NCI-H1694 (cell line): ENCODE measurements at regions not wholly inside any gene's neighbourhood (a gene's known extent, or its start where the extent isn't known, plus 50 kb on each side); places are given as distances from the start of the nearest gene placed in this dataset.
A peak's percentile ranks its signal among the peaks of the same experiment; 100 is the strongest.
"Not testable (repeated sequence)": the region's sequence is repeated elsewhere in the genome, so short reads cannot be mapped to it uniquely, and the experiment has no call there.

Experiments used
- DNase-seq: peaks from one replicate; lab custom pipeline; 2025; lab: John Stamatoyannopoulos, UW

- no peak for DNase-seq
These were observed 79.5 kb downstream of the FAM161A start for GRCh38 chr2:61774351-61774750.

- DNase-seq, result no peak
These were observed 81.7 kb downstream of the FAM161A start for GRCh38 chr2:61771904-61772845.

DNA sequence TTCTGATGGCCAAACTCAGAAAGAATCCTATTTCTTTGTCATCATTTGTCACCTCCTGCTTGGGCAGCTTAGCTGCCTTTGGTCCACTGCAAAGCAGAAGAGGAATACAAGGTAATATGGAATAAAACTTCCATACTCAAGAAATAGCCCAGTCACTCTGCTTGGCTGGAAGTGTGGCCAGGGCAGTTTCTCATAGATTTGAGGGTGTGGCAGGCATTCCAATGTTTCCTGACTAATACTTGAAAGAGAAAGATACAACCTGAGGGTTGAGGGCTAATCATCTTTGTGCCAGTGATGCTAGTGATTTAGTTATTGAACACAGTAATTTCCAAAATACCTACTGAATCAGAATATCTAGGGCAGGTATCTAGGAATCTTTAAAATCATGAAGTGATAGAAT, 83.1 kb downstream of the FAM161A start:
- no peak for DNase-seq

DNA sequence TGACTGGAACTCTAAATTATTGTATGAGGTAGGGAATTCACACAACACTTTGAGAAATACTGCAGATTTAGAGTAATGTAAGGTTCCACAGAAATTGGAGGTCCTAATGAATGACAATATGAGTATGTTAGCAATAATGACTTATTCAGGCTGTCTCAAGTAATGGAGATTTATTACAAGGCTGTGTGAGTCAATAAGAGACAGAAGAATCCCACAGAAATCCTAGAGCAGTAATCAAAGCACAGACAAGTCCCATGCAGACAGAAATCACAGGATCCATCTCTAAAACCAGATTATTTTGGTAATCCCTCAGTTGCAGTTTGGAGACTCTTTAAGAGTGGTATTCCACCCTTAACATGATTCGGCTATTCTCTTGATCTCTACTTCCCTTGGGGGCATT, 83.6 kb downstream of the FAM161A start:
- DNase-seq, result no peak

- no peak for DNase-seq
These were observed 84.7 kb downstream of the FAM161A start for GRCh38 chr2:61769093-61769675.

DNA sequence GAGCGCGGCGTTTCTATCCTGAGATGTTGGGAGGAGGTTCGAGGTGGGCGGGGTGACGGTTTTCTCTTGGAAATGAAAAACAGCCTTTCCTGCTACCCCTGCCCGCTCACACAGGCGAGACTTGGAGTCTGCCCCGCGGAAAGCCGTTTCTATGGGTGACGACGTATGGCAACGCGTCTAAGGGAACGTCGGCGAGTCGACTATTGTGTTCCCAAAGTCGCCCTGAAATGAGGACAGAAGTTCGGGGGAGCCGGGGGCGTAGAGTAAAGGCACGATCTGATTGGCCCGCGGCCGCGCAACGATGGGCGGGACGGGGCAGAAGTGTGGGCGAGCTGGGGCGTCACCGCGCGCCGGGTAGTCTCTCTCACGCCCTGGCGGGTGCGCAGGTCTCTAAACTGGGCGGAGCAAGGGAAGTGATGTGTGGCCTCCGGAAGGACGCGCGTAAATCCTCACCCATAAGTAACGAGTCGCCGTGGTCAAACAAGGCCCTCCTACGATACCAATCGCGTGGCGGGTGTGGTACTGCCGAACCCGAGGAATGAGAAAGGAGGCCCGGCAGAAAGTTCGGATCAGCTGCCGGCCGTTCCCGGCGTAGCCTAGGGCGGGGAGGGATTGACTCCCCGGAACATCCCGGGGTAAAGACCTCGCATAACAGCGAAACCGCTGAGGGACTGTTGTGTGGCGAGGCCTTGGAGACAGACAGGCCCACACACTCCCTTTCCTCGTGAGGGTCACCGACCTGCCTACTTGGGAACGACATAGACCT, 89.6 kb downstream of the FAM161A start:
- DNase-seq, result peak; percentile 97

DNA sequence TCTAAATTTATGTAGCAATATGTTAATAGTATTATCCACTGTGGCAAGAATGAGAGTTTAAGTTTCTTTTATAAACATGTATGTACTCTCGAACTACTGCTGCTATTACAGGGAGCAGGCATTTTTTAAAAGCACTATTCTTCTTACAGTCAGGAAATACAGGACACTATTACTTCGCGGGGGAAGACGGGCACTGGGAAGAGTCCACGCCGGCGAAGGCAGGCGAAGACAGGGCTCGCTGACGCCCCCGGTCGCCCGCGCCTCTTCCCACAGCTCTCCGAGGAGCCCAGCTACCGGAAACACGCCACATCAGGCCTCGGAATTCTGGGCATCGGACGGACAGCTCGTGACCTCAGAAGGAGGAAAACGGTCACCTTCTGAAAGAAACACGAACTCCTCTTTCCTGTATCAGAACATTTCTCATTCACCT, 90.2 kb downstream of the FAM161A start:
- peak; percentile 71 for DNase-seq

- DNase-seq, result no peak
These were observed 91.6 kb downstream of the FAM161A start for GRCh38 chr2:61762292-61762691.

GRCh38 chr2:61759718-61760117, 94.1 kb downstream of the FAM161A start:
- DNase-seq, result no peak

GRCh38 chr2:61759005-61759404, 94.9 kb downstream of the FAM161A start:
- no peak for DNase-seq

- no peak for DNase-seq
These were observed 95.7 kb downstream of the FAM161A start for GRCh38 chr2:61758159-61758558.

DNA sequence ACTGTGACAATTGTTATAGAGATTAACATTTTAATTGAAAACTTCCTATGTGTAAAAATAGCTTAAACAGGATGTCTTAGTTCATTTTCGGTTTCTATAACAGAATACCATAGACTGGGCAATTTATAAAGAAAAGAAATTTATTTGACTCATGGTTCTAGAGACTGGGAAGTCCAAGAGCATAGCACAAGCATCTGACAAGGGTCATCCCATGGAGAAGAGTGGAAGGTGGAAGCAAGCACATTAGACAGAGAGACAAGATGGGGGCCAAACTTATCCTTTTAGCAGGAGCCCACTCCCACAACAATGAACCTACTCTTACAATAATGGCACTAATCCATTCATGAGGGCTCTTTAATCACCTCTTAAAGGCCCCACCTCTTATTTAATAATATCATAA, 100.3 kb downstream of the FAM161A start:
- no peak for DNase-seq

GRCh38 chr2:61750624-61751023, 103.2 kb downstream of the FAM161A start:
- no peak for DNase-seq

DNA sequence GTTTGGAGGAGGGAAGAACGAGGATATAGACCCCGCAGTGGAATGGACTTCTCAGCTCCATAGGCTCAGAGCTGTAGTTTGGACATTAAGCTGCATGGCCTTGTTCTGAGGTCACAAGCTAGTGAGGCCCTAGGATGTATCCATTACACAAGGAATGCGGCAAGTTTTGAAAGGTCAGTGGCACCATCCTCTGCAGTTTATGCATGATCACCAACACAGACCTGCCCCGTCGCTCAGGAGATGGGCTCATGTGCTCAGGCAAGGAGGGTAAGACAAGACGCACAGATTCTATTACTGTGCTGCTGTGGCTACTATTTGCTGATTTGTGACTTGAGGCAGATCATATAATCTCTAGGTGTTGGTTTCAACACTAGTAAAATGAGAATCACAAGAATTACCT, 110.9 kb downstream of the FAM161A start:
- DNase-seq, result no peak

- DNase-seq, result no peak
These were observed 116.0 kb downstream of the FAM161A start for GRCh38 chr2:61737841-61738240.

DNA sequence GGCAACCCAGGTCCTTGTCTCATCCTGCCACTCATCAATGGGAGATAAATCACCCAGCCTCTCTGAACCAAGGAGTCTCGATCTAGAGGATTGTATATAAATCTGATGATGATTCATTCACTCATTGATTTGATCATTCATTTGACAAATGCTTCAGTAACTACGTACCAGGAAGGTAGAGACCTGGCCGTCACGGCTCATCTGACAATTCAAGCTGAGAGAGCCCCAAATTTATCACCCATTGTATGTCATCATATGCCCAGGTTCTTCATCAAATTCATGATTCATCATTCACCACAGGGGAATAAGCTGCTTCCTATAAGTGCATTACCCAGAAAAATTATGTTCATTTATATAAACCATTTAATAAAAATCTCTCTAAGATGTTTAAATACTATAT, 116.9 kb downstream of the FAM161A start:
- no peak for DNase-seq

DNA sequence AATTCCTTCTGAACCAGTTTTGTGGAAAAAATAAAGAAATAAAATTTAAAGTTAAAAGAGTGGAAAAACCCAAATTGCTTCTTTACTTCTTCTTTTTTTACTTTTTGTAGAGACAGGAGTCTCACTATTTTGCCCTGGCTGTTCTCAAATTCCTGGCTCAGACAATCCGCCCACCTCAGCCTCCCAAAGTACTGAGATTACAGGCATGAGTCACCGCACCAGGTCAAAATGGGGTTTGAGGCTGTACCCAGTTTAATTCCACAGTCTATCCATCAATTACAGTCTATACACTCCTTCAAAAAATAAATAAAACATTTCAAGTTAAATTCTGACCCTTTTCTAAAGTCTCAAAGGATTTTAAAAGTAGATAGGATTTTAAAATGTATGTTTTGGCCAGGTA, 120.3 kb downstream of the FAM161A start:
- no peak for DNase-seq

DNA sequence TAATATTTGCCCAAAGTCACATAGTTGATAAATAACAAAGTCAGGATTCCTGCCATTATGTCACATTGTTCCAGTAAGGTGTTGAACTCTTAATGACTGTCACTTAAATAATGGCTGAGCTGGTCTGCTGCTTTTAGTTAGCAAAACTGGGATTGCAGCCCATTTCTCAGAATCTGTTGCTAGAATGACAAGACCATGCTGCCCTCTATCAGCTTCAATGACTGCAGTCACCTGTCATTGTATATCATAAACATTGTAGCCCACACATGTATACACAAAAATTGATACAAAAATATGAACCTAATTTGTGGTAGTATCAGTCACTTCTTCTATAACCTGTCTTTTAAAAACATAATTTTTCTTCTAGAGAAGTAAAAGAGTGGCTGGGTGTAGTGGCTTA, 121.1 kb downstream of the FAM161A start:
- no peak for DNase-seq

DNA sequence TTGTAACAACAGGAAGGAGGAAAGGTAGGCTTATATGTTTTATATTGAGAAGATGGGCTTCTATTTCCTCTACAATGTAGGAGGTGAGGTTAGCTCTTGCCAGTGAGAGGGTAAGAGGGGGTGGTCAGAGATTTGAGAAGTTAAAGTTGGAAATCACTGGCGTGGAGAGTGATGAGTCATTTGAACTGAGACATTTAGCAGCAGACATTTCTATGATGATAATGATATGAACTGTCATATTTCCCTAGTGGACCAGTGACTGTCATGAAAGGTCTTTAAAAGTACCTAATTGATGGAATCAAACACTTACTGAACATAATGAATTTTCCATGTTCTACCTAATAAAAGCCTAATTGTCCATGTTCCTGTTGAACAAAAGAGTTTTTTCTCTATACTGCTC, 126.1 kb downstream of the FAM161A start:
- DNase-seq, result no peak

GRCh38 chr2:61726456-61727209, 127.2 kb downstream of the FAM161A start:
- no peak for DNase-seq

DNA sequence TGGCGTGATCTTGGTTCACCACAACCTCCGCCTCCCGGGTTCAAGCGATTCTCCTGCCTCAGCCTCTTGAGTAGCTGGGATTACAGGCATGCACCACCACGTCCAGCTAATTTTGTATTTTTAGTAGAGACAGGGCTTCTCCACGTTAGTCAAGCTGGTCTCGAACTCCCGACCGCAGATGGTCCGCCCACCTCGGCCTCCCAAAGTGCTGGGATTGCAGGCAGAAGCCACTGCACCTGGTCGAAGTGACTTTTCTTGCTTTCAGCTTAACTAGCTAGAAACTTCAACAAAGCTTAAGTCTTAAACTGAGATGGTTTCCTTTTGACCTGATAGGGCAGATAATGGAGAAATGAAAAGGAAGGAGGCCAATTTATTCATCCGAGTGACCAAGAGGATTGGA, 130.5 kb downstream of the FAM161A start:
- not testable (repeated sequence) for DNase-seq

GRCh38 chr2:61722800-61723199, 131.1 kb downstream of the FAM161A start:
- DNase-seq, result no peak
